B cell (primary cell): ENCODE measurements at regions not wholly inside any gene's neighbourhood (a gene's known extent, or its start where the extent isn't known, plus 50 kb on each side); places are given as distances from the start of the nearest gene placed in this dataset.

ENCODE experiments used
- CTCF ChIP-seq: fragments of 200-600 bp; IDR thresholded peaks from one replicate; pipeline ENCODE4 v1.8.0; 2022; ENCODE audit warnings: antibody characterized with exemption, mild to moderate bottlenecking
- EZH2 ChIP-seq: IDR thresholded peaks from 2 replicates; pipeline ENCODE4 v1.6.1; 2012; ENCODE audit warnings: borderline replicate concordance, low read depth, mild to moderate bottlenecking, moderate library complexity, low read length; ENCODE audit not compliant: insufficient read depth, poor library complexity, severe bottlenecking

- TF ChIP-seq CTCF = no peak
- no peak for TF ChIP-seq EZH2
Measured at GRCh38 chr11:23502389-23502788, 642.1 kb upstream of the CCDC179 start.
